Loucy (cell line): ENCODE measurements at regions not wholly inside any gene's neighbourhood (a gene's known extent, or its start where the extent isn't known, plus 50 kb on each side); places are given as distances from the start of the nearest gene placed in this dataset.

Source experiments
- H2AFZ ChIP-seq: fragments of 200-600 bp; sonication (generic); 2 replicates; pipeline ENCODE4 v1.6.0; 2016; ENCODE audit warnings: antibody characterized with exemption, mild to moderate bottlenecking, low read length, moderate library complexity
- H3F3A ChIP-seq: fragments of 200-600 bp; 2 replicates; pipeline ENCODE4 v1.6.0; 2016; ENCODE audit warnings: antibody characterized with exemption, low read depth, mild to moderate bottlenecking
- H3K27me3 ChIP-seq: fragments of 200-600 bp; sonication (generic); 2 replicates; pipeline ENCODE4 v1.6.1; 2014; ENCODE audit warnings: low read length, mild to moderate bottlenecking; ENCODE audit not compliant: insufficient read depth, poor library complexity, severe bottlenecking
- H3K36me3 ChIP-seq: fragments of 200-600 bp; sonication (generic); 2 replicates; pipeline ENCODE4 v1.6.1; 2016; ENCODE audit warnings: low read length; ENCODE audit not compliant: insufficient read depth
- H3K4me1 ChIP-seq: fragments of 200-600 bp; sonication (generic); 2 replicates; pipeline ENCODE4 v1.5.1; 2014; ENCODE audit warnings: low read length, mild to moderate bottlenecking; ENCODE audit not compliant: insufficient read depth, poor library complexity, severe bottlenecking
- H3K4me2 ChIP-seq: fragments of 200-600 bp; sonication (generic); 2 replicates; pipeline ENCODE4 v1.6.0; 2014; ENCODE audit warnings: antibody characterized with exemption, low read length, low read depth, mild to moderate bottlenecking; ENCODE audit not compliant: poor library complexity, severe bottlenecking
- H3K4me3 ChIP-seq: fragments of 200-600 bp; sonication (generic); 2 replicates; pipeline ENCODE4 v1.5.1; 2014; ENCODE audit warnings: low read length, mild to moderate bottlenecking, mixed read lengths; ENCODE audit not compliant: poor library complexity, severe bottlenecking
- H3K79me2 ChIP-seq: fragments of 200-600 bp; sonication (generic); 2 replicates; pipeline ENCODE4 v1.6.1; 2014; ENCODE audit warnings: low read length; ENCODE audit not compliant: insufficient read depth
- H3K9ac ChIP-seq: fragments of 200-600 bp; sonication (generic); 2 replicates; pipeline ENCODE4 v1.6.0; 2014; ENCODE audit warnings: mild to moderate bottlenecking, low read depth, low read length, moderate library complexity; ENCODE audit not compliant: poor library complexity, severe bottlenecking
- H3K9me2 ChIP-seq: fragments of 200-600 bp; sonication (generic); replicated peaks from 2 replicates; pipeline ENCODE4 v1.6.1; 2016; ENCODE audit warnings: low read depth, low read length, mixed read lengths
- H3K9me3 ChIP-seq: fragments of 200-600 bp; sonication (generic); 2 replicates; pipeline ENCODE4 v1.6.1; 2014; ENCODE audit warnings: mild to moderate bottlenecking, antibody characterized with exemption, low read length, low read depth; ENCODE audit not compliant: insufficient read depth
- H4K20me1 ChIP-seq: fragments of 200-600 bp; sonication (generic); 2 replicates; pipeline ENCODE4 v1.6.0; 2014; ENCODE audit warnings: antibody characterized with exemption, low read length, mild to moderate bottlenecking; ENCODE audit not compliant: insufficient read depth, poor library complexity, severe bottlenecking
- CTCF ChIP-seq: fragments of 200-600 bp; sonication (generic); conservative IDR thresholded peaks from 2 replicates; pipeline ENCODE4 v1.5.1; 2014; ENCODE audit warnings: mild to moderate bottlenecking, antibody characterized with exemption, low read length
- EZH2phosphoT487 ChIP-seq: fragments of 200-600 bp; IDR thresholded peaks from 2 replicates; pipeline ENCODE4 v1.6.1; 2018; ENCODE audit warnings: antibody characterized with exemption, mild to moderate bottlenecking, moderate library complexity, borderline replicate concordance

DNA sequence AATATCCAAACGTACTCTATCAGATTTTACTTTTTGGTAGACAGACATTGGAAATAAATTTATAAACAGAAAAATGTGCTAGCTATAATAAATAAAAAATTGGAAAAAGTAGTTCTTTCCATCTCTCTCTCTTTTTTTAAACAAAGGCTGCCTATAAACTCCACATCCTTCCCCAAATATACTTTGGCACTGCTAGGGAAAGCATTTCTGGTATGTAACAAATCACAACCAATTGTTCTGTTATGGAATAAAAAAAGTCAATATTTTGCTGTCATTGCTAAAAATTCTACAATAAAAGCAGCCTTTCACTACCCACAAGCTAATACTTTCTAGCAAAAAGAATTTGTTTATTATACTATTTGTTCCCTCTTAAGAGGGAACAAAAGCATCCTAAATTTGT, 169.2 kb upstream of the TARS1 start:
- H3K27me3 ChIP-seq, result no peaks in the 10 kb centered on the region
- no peaks in the 10 kb centered on the region for H4K20me1 ChIP-seq
- H3F3A ChIP-seq, result 0 out of 2 replicates have a peak, but pooled peaks cover 3% of the 10 kb centered on the region
- no peak overlapping the region for H3K4me3 ChIP-seq
- H3K9me3 ChIP-seq, result no peaks in the 10 kb centered on the region
- H3K9ac ChIP-seq, result no peak overlapping the region
- H3K4me2 ChIP-seq, result no peak overlapping the region
- no peak overlapping the region for H2AFZ ChIP-seq
- H3K4me1 ChIP-seq, result peaks cover 17% of the 10 kb centered on the region
- TF ChIP-seq EZH2phosphoT487 (no peak), CTCF (no peak)
- no peaks in the 10 kb centered on the region for H3K79me2 ChIP-seq
- H3K36me3 ChIP-seq, result no peaks in the 10 kb centered on the region
- no peaks in the 10 kb centered on the region for H3K9me2 ChIP-seq

DNA sequence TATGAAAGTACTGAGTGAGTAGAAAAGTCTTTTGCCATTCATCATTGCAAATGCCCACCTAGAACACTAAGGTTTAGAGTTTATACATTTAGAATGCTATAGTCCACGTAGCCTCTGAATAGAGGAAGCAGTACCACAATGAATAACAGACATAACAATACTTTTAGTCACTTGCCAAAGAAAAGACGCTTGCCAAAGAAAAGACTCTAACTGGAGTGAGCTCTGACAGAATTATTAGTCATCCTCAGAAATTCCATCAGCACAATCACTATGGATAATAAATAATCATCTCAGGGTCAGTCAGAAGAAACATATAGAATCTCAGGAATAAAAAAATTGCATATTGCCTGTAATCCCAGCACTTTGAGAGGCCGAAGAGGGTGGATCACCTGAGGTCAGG, 168.5 kb upstream of the TARS1 start:
- Histone ChIP-seq H2AFZ (no peak overlapping the region), H3K4me3 (no peak overlapping the region), H3K4me2 (no peak overlapping the region), H3F3A (0 out of 2 replicates have a peak, but pooled peaks cover 3% of the 10 kb centered on the region), H3K9me2 (no peaks in the 10 kb centered on the region), H3K79me2 (no peaks in the 10 kb centered on the region), H3K9ac (no peak overlapping the region), H3K36me3 (no peaks in the 10 kb centered on the region), H3K4me1 (peaks cover 21% of the 10 kb centered on the region), H3K27me3 (no peaks in the 10 kb centered on the region), H3K9me3 (no peaks in the 10 kb centered on the region), H4K20me1 (no peaks in the 10 kb centered on the region)
- TF ChIP-seq EZH2phosphoT487 (no peak), CTCF (no peak)

DNA sequence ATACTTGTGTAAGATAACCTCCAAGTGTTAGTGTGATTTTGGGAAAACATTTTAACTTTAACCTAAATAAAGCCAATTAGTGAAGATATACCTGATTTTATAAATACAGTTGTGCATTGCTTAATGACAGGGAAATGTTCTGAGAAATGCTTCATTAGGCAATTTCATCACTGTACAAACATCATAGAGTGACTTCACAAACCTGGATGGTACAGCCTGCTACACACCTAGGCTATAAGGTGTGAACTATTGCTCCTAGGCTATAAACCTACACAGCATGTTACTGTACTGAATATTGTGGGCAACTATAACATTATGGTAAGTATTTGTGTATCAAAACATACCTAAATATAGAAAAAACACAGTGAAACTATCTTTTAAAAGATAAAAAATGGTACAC, 166.8 kb upstream of the TARS1 start:
- no peaks in the 10 kb centered on the region for H3K9me3 ChIP-seq
- H4K20me1 ChIP-seq, result no peaks in the 10 kb centered on the region
- TF ChIP-seq EZH2phosphoT487 (no peak), CTCF (no peak)
- no peaks in the 10 kb centered on the region for H3K36me3 ChIP-seq
- H2AFZ ChIP-seq, result no peak overlapping the region
- no peaks in the 10 kb centered on the region for H3K27me3 ChIP-seq
- H3K9me2 ChIP-seq, result no peaks in the 10 kb centered on the region
- peaks cover 21% of the 10 kb centered on the region for H3K4me1 ChIP-seq
- 0 out of 2 replicates have a peak, but pooled peaks cover 3% of the 10 kb centered on the region for H3F3A ChIP-seq
- no peaks in the 10 kb centered on the region for H3K79me2 ChIP-seq
- H3K4me2 ChIP-seq, result no peak overlapping the region
- no peak overlapping the region for H3K9ac ChIP-seq
- H3K4me3 ChIP-seq, result no peak overlapping the region
